HUES6 (cell line): ENCODE measurements at regions not wholly inside any gene's neighbourhood (a gene's known extent, or its start where the extent isn't known, plus 50 kb on each side); places are given as distances from the start of the nearest gene placed in this dataset.
"Not testable (repeated sequence)": the region's sequence is repeated elsewhere in the genome, so short reads cannot be mapped to it uniquely, and the experiment has no call there.

ENCODE experiments used
- H3K27ac ChIP-seq: 2 replicates; pipeline ENCODE4 v1.7.0; 2013; ENCODE audit warnings: low read depth, mild to moderate bottlenecking, low read length, inconsistent platforms
- H3K27me3 ChIP-seq: 2 replicates; pipeline ENCODE4 v1.6.1; 2013; ENCODE audit warnings: low read length; ENCODE audit not compliant: control insufficient read depth, insufficient read depth
- H3K36me3 ChIP-seq: 2 replicates; pipeline ENCODE4 v1.6.1; 2013; ENCODE audit warnings: low read length; ENCODE audit not compliant: control insufficient read depth, insufficient read depth
- H3K4me1 ChIP-seq: 2 replicates; pipeline ENCODE4 v1.6.1; 2013; ENCODE audit warnings: low read length; ENCODE audit not compliant: control insufficient read depth, insufficient read depth
- H3K4me3 ChIP-seq: 2 replicates; pipeline ENCODE4 v1.5.1; 2013; ENCODE audit warnings: low read depth, low read length
- H3K9ac ChIP-seq: one replicate; pipeline ENCODE4 v1.6.1; 2013; ENCODE audit warnings: mild to moderate bottlenecking, low read length
- H3K9me3 ChIP-seq: 2 replicates; pipeline ENCODE4 v1.6.1; 2013; ENCODE audit warnings: low read depth, low read length; ENCODE audit not compliant: control insufficient read depth, insufficient read depth

DNA sequence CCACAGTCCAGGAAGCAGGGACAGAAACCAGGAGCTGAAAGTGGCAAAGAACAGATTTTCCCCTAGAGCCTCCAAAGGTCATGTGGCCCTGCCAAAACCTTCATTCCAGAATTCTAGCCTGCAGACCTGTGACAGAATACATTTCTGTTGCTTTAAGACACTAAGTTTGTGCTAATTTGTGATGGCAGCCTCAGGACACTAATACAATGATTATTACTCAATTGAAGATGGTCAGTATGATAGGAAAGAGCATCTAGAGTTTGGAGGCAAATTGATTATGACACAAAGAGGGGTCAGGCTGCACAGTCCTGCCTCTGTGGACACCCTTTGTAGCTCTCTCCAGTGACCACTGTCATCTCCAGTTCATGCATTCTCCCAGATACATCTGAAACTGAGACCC is 79.0 kb upstream of the C3orf49 start:
- Histone ChIP-seq H3K4me3 (no peak overlapping the region), H3K27me3 (no peaks in the 10 kb centered on the region), H3K4me1 (no peaks in the 10 kb centered on the region), H3K9ac (no peak overlapping the region), H3K9me3 (no peaks in the 10 kb centered on the region), H3K36me3 (no peaks in the 10 kb centered on the region), H3K27ac (no peak overlapping the region)

DNA sequence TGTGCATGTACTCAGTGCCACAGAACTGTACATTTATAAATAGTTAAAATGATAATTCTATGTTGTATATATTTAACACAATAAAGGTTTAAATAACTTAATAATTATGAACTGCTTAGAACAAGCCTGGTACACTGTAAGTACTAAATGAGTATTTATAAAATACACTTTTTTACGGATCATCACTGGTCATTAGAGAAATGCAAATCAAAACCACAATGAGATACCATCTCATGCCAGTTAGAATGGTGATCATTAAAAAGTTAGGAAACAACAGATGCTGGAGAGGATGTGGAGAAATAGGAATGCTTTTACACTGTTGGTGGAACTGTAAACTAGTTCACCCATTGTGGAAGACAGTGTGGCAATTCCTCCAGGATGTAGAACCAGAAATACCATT is 74.4 kb upstream of the C3orf49 start:
- H3K4me1 ChIP-seq, H3K9ac ChIP-seq, H3K4me3 ChIP-seq, H3K27ac ChIP-seq, H3K36me3 ChIP-seq, H3K27me3 ChIP-seq, H3K9me3 ChIP-seq: not testable (repeated sequence)

DNA sequence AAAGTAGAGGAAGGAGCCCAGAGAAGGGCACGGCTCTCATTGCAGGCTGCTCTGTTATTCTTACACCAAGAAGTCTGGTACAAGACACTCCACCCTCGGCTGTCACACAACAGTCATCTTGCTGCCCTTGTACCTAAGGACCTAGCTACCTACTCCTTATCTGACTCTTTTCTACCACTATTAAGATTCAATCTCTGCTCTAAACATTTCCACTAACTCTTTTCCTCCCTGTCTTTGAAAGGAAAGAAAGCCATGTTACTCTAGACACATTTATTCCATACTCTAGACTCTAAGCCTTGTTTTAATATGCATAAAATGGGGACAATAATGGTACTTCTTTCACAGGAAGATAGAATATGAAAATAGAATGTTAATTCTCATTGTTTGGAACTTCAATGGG is 73.3 kb upstream of the C3orf49 start:
- H3K4me3 ChIP-seq = no peak overlapping the region
- H3K9me3 ChIP-seq = no peaks in the 10 kb centered on the region
- H3K4me1 ChIP-seq = no peaks in the 10 kb centered on the region
- no peak overlapping the region for H3K9ac ChIP-seq
- H3K27ac ChIP-seq = no peak overlapping the region
- H3K27me3 ChIP-seq = no peaks in the 10 kb centered on the region
- H3K36me3 ChIP-seq = no peaks in the 10 kb centered on the region

DNA sequence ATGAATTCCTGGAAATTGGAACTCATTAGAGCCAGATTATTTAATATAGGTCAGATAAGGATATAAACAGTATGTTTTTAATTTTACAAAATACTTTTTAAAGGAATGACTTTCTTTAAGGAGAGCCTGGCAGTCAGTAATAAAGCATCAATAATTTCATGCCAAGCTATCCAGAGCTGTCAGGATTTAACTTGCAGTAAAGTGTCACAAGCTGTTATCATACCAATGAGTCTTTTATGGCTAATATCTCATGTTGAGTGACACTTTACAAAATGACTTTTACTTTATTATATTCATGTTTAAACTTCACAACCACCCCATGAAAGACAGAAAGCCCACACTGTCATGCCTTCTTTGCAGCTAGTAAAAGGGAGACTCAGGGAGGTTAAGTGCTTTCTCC is 72.9 kb upstream of the C3orf49 start:
- no peaks in the 10 kb centered on the region for H3K27me3 ChIP-seq
- H3K27ac ChIP-seq = no peak overlapping the region
- no peak overlapping the region for H3K4me3 ChIP-seq
- no peak overlapping the region for H3K9ac ChIP-seq
- no peaks in the 10 kb centered on the region for H3K9me3 ChIP-seq
- no peaks in the 10 kb centered on the region for H3K4me1 ChIP-seq
- H3K36me3 ChIP-seq = no peaks in the 10 kb centered on the region

DNA sequence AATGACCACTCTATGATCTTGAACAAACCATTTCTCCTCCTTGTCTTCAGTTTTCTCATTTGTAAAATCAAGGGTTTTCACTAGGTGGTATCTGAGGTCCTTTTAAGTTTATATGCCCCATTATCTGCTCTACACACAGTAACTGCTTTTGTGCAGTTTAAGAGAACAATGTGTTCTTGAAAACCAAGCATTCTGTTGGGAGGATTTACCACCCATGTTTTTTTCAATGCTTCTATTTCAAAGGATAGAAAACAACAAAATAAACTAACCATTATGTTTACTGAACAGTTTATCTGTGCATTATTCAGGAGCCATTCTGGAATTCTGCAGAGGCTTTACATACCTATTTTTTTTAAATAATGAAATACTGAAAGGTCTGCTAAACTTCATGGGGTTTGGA is 67.6 kb upstream of the C3orf49 start:
- H3K4me1 ChIP-seq = no peaks in the 10 kb centered on the region
- H3K27me3 ChIP-seq = no peaks in the 10 kb centered on the region
- no peaks in the 10 kb centered on the region for H3K36me3 ChIP-seq
- H3K27ac ChIP-seq = no peak overlapping the region
- no peak overlapping the region for H3K4me3 ChIP-seq
- H3K9me3 ChIP-seq = no peaks in the 10 kb centered on the region
- H3K9ac ChIP-seq = no peak overlapping the region

DNA sequence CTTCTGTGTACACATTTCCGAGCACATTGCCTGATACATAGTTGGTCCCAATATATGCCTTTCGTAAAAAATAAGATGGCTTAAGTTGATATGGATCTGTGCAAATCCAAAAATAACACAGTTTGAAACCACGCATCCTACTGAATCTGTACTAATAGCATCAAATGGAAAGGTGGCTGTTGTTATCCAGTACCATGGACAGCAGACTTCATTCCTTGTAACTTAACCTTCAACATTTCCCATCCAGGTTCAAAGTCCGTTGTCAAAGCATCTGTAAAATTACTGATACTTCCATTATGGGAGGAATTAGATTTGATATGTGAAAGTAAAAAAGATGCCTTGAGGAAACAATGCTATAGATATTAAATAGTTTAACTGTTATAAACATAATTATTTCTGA is 65.5 kb upstream of the C3orf49 start:
- H3K4me1 ChIP-seq = no peaks in the 10 kb centered on the region
- H3K9ac ChIP-seq = no peak overlapping the region
- H3K4me3 ChIP-seq = no peak overlapping the region
- no peak overlapping the region for H3K27ac ChIP-seq
- H3K9me3 ChIP-seq = no peaks in the 10 kb centered on the region
- H3K27me3 ChIP-seq = no peaks in the 10 kb centered on the region
- H3K36me3 ChIP-seq = no peaks in the 10 kb centered on the region

DNA sequence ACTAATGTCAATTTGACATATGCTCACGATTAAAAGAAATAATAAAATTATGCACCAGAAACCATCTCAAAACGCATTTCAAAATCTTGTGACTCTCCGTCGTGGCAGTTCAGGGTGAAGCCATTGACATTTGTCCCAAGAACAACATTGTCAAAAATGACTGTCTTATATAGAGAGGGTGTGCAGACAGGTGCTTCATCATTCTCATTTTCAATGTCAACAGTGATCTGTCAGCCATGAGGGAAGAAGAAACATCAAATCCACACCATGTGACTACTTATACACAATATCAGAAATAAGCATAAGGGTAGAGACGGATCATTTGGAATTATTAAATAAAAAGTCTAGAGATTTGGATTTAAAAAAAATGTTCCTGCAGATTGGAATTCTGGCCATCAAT is 65.1 kb upstream of the C3orf49 start:
- no peaks in the 10 kb centered on the region for H3K4me1 ChIP-seq
- H3K27me3 ChIP-seq = no peaks in the 10 kb centered on the region
- no peak overlapping the region for H3K4me3 ChIP-seq
- H3K27ac ChIP-seq = no peak overlapping the region
- no peaks in the 10 kb centered on the region for H3K36me3 ChIP-seq
- no peak overlapping the region for H3K9ac ChIP-seq
- no peaks in the 10 kb centered on the region for H3K9me3 ChIP-seq

DNA sequence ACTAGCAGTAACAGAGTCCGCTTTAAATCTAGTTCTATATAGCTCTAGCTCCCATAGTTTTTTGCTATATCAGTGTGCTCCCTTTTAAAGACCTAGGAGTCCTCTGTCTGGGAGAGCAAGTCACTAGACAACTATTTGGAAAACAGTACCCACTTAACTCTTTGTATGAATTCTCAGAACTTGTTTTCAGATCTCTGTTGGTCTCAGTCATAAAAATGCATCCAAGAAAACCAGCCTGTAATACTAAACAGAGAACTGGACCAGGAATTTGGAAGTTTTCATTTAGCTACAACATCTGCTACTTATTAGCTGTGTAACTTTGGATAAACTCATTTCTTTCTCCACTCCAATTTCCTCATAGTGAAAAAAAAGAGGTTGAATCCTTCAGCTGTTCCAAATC is 56.9 kb upstream of the C3orf49 start:
- H3K4me3 ChIP-seq = no peak overlapping the region
- no peaks in the 10 kb centered on the region for H3K4me1 ChIP-seq
- H3K36me3 ChIP-seq = no peaks in the 10 kb centered on the region
- no peak overlapping the region for H3K9ac ChIP-seq
- H3K27ac ChIP-seq = no peak overlapping the region
- H3K9me3 ChIP-seq = no peaks in the 10 kb centered on the region
- no peaks in the 10 kb centered on the region; the same call in 1 of the 2 replicates for H3K27me3 ChIP-seq

DNA sequence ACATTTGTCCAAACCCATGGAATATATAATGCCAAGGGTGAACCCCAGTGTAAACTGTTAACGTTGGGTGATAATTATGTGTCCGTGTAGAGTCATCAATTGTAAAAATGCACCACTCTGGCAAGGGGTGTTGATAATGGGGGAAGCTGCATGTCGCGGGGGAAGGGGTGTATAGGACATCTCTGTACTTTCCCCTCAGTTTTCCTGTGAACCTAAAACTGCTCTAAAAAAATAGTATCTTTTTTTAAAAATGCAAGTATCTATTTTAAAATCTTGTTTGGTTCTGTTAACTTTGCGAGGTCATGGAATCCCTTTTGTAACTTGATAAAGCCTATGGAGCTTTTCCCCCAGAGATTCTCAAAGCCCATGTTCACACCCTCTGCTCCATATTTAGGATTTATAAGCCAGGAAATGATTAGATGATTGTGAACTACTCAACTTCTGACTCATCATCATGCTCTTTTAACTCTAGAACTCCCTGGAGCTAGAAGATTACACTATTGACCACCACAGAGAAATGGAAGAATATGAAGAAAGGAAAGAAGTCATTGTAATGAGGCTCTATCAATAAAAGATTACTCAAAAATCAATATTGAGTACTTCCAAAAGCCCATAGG is 56.1 kb upstream of the C3orf49 start:
- H3K9ac ChIP-seq = no peak overlapping the region
- no peaks in the 10 kb centered on the region for H3K4me1 ChIP-seq
- H3K9me3 ChIP-seq = no peaks in the 10 kb centered on the region
- no peaks in the 10 kb centered on the region; the same call in 1 of the 2 replicates for H3K27me3 ChIP-seq
- H3K4me3 ChIP-seq = no peak overlapping the region
- no peaks in the 10 kb centered on the region for H3K36me3 ChIP-seq
- no peak overlapping the region for H3K27ac ChIP-seq

DNA sequence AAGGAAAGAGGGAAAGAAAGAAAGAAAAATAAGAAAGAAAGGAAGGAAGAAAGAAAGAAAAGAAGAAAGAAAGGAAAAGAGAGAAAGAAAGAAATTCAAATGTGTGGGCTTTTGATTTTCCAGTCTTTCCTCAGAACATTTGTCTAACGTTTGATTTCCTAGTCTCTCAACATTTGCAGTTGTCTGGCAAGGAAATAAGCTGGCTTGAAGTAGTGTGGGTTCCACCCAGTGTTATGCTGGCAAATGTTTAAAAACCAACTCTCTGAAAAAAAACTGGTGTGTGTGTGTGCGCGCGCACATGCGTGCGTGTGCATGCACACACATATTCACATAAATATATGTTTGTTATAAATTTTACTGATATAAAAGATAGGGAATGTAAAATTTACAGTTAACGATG is 54.6 kb upstream of the C3orf49 start:
- Histone ChIP-seq H3K9me3 (no peaks in the 10 kb centered on the region), H3K4me3 (no peak overlapping the region)

DNA sequence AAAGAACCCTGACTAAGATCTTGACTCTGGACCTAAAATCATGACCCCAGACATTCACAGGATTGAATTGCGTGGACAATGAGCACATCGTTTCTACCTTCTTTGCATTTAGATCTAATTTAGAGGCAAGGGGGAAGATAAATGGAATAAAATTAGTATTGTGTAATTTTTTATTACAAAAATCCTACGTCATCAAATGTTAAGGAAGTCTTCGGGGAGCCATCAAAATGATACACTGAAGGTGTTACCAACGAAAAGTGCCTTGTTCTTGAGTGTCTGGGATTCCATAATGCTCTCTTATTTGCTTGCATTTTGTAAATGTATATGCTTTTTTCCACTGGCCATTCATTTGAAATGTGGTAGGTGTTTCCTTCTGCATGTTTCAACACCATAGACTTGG is 52.8 kb upstream of the C3orf49 start:
- H3K9ac ChIP-seq = no peak overlapping the region
- H3K4me3 ChIP-seq = no peak overlapping the region
- no peaks in the 10 kb centered on the region for H3K36me3 ChIP-seq
- no peak overlapping the region for H3K27ac ChIP-seq
- no peaks in the 10 kb centered on the region for H3K9me3 ChIP-seq
- H3K4me1 ChIP-seq = no peaks in the 10 kb centered on the region
- H3K27me3 ChIP-seq = no peaks in the 10 kb centered on the region; the same call in 1 of the 2 replicates

More for the DNA sequence above, 54.6 kb upstream of the C3orf49 start:
- Histone ChIP-seq H3K27me3 (no peaks in the 10 kb centered on the region; the same call in 1 of the 2 replicates), H3K27ac (no peak overlapping the region), H3K36me3 (no peaks in the 10 kb centered on the region), H3K9ac (no peak overlapping the region), H3K4me1 (no peaks in the 10 kb centered on the region)

DNA sequence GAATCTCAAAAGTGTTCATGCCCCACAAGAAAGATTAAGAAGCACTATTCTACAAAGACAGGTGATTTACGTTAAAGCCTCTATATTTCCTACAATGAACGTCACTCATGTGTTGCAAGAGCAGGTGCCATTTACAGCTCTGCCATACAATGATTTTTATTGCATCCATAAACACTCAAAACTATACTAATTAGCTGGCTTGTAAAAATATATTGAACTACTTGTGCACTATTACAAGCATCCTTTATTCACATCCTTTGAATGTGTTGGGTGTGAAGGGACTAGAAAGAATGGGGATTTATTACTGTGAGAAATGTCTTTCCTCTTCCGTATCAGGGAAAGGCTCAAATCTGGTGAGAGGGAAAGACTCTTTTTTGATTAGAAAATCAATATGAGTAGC is 50.7 kb upstream of the C3orf49 start:
- Histone ChIP-seq H3K36me3 (no peaks in the 10 kb centered on the region), H3K27ac (no peak overlapping the region), H3K4me3 (no peak overlapping the region)

More for the DNA sequence above, 50.7 kb upstream of the C3orf49 start:
- H3K4me1 ChIP-seq = no peaks in the 10 kb centered on the region
- no peaks in the 10 kb centered on the region for H3K27me3 ChIP-seq
- H3K9me3 ChIP-seq = no peaks in the 10 kb centered on the region
- no peak overlapping the region for H3K9ac ChIP-seq
